ENCODE measurements at regions not wholly inside any gene's neighbourhood (a gene's known extent, or its start where the extent isn't known, plus 50 kb on each side); places are given as distances from the start of the nearest gene placed in this dataset.

DNA sequence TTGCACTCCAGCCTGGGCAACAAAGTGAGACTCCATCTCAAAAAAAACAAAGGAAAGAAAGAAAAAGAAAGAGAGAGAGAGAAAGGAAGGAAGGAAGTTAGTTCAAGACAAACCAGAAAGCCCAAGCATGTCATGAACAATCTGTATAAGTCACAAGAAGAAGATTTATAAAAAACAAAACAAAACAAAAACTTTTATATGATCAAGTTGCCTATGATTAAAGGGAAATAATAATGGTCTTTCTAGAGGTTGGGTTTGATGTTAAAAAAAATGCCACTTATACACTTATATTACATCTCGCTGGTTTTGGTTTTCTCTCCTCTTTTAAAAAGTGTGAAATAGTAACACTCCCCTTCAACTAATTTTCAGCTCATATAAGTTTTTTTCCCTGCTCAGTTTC lies 146.2 kb upstream of the CARMIL1 start:
- H4K20me1 ChIP-seq (replicated peaks in 1 of 2; ENCODE audit: control insufficient read depth in 1 of 2, insufficient read depth in 2 of 2, low read length in 2 of 2), result no peaks in the 10 kb centered on the region
- no peaks in the 10 kb centered on the region; the same call in 1 of the 2 replicates for H3K23me2 ChIP-seq (ENCODE audit: low read depth, low read length)
- CTCF ChIA-PET (ENCODE audit: partially characterized antibody), result no interaction called here
- no peak overlapping the region for H3K4me3 ChIP-seq (ENCODE audit: extremely low read depth in 1 of 4, insufficient read depth in 2 of 4, low read depth in 3 of 4, low read length in 4 of 4)
- no peak overlapping the region for H3K4ac ChIP-seq (replicated peaks; ENCODE audit: insufficient read length, low read depth, low read length)
- H3K27me3 ChIP-seq (replicated peaks in 1 of 4; ENCODE audit: control insufficient read depth in 3 of 4, extremely low read depth in 1 of 4, insufficient read depth in 3 of 4, low read length in 3 of 4), result no peaks in the 10 kb centered on the region
- FAIRE-seq, result no peak
- H4K5ac ChIP-seq (ENCODE audit: insufficient read length, low read depth, low read length), result no peak overlapping the region
- H2BK120ac ChIP-seq (replicated peaks; ENCODE audit: low read depth, low read length), result no peak overlapping the region
- POLR2A ChIA-PET (ENCODE audit: partially characterized antibody), result no interaction called here
- no peak overlapping the region for H3K56ac ChIP-seq (replicated peaks; ENCODE audit: insufficient read length, low read depth, low read length)
- H4K91ac ChIP-seq (replicated peaks; ENCODE audit: insufficient read length, low read length), result no peak overlapping the region
- no peaks in the 10 kb centered on the region for H3K79me1 ChIP-seq (ENCODE audit: low read depth, low read length)
- H2AFZ ChIP-seq (ENCODE audit: low read length), result no peak overlapping the region
- H3K27ac ChIP-seq (ENCODE audit: low read depth, low read length), result no peak overlapping the region
- no peaks in the 10 kb centered on the region for H3K36me3 ChIP-seq (ENCODE audit: control insufficient read depth in 2 of 4, insufficient read depth in 4 of 4, low read length in 3 of 4)
- H2BK5ac ChIP-seq (ENCODE audit: low read depth, low read length), result no peak overlapping the region
- TF ChIP-seq SIN3A (conservative IDR thresholded peaks at IDR 0.05 in 1 of 2, IDR thresholded peaks at IDR 0.05 in 1 of 2; ENCODE audit: low read depth in 1 of 2, low read length in 2 of 2), result no peak
- TF ChIP-seq, protein P1, sequence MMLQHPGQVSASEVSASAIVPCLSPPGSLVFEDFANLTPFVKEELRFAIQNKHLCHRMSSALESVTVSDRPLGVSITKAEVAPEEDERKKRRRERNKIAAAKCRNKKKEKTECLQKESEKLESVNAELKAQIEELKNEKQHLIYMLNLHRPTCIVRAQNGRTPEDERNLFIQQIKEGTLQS (IDR thresholded peaks at IDR 0.05; ENCODE audit: insufficient read depth, low read depth, low read length), result no peak
- TF ChIP-seq HDAC2 (IDR thresholded peaks at IDR 0.05; ENCODE audit: borderline replicate concordance in 1 of 2, low read depth in 2 of 2, low read length in 2 of 2), result no peak
- no peak for TF ChIP-seq GABPA (IDR thresholded peaks at IDR 0.05; ENCODE audit: borderline replicate concordance, insufficient read depth, low read length)
- no peak for TF ChIP-seq SIRT6 (IDR thresholded peaks at IDR 0.05; ENCODE audit: low read length)
- no peak for TF ChIP-seq CBX8 (IDR thresholded peaks at IDR 0.05; ENCODE audit: borderline replicate concordance, low read depth, low read length)
- TF ChIP-seq, protein P2, sequence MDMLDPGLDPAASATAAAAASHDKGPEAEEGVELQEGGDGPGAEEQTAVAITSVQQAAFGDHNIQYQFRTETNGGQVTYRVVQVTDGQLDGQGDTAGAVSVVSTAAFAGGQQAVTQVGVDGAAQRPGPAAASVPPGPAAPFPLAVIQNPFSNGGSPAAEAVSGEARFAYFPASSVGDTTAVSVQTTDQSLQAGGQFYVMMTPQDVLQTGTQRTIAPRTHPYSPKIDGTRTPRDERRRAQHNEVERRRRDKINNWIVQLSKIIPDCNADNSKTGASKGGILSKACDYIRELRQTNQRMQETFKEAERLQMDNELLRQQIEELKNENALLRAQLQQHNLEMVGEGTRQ (IDR thresholded peaks at IDR 0.05; ENCODE audit: low read length), result no peak
- no peak for TF ChIP-seq NANOG (IDR thresholded peaks at IDR 0.05; ENCODE audit: insufficient read depth, low read depth, low read length, poor library complexity, severe bottlenecking)
- H2BK20ac ChIP-seq (ENCODE audit: low read length), result no peak overlapping the region
- no peak overlapping the region for H3K4me2 ChIP-seq (ENCODE audit: insufficient read depth in 1 of 2, low read depth in 2 of 2, low read length in 2 of 2)
- H3K23ac ChIP-seq (ENCODE audit: insufficient read length), result no peak overlapping the region
- no peak overlapping the region for H2AK5ac ChIP-seq (ENCODE audit: low read depth, low read length)
- no peak overlapping the region for H3K14ac ChIP-seq (ENCODE audit: insufficient read length)
- no peak overlapping the region for H2BK12ac ChIP-seq (ENCODE audit: low read depth, low read length)
- 84% methylated on average over 1 of the region's 1 CpG; no CpG with 5 or more reads in 1 of the 2 experiments for WGBS, 2 experiments (ENCODE audit: extremely low coverage in 1 of 2, insufficient coverage in 1 of 2, insufficient read length in 1 of 2, insufficient replicate concordance in 2 of 2, low coverage in 1 of 2, low lambda C conversion rate in 2 of 2, missing lambda C conversion rate in 1 of 2)
- no peak for DNase-seq (ENCODE audit: low read depth in 1 of 2, low spot score in 2 of 2)
- H2BK15ac ChIP-seq (ENCODE audit: low read length), result no peak overlapping the region
- no peaks in the 10 kb centered on the region for H3K79me2 ChIP-seq (ENCODE audit: control insufficient read depth in 1 of 2, insufficient read depth in 2 of 2, low read length in 2 of 2)
- H3K18ac ChIP-seq (ENCODE audit: extremely low read depth, low read length), result no peak overlapping the region
- no peak overlapping the region for H4K8ac ChIP-seq (ENCODE audit: extremely low read depth, insufficient read depth, low read length)
- H3K9me3 ChIP-seq (ENCODE audit: insufficient read depth in 2 of 2, low read depth in 1 of 2, low read length in 1 of 2), result peaks cover 15 to 30% of the 10 kb centered on the region in 2 experiments
- no peak overlapping the region for H3K9ac ChIP-seq (replicated peaks in 1 of 4; ENCODE audit: extremely low read depth in 1 of 4, low read depth in 3 of 4, low read length in 3 of 4)
- H3K4me1 ChIP-seq (replicated peaks in 1 of 4; ENCODE audit: control insufficient read depth in 3 of 4, insufficient read depth in 4 of 4, low read length in 3 of 4), result no peaks in the 10 kb centered on the region; a peak in 1 of 7 replicates

Data from H1 (cell line).